Endothelial cell of umbilical vein (primary cell): ENCODE measurements at regions not wholly inside any gene's neighbourhood (a gene's known extent, or its start where the extent isn't known, plus 50 kb on each side); places are given as distances from the start of the nearest gene placed in this dataset.
"Not testable (repeated sequence)": the region's sequence is repeated elsewhere in the genome, so short reads cannot be mapped to it uniquely, and the experiment has no call there.

Experiments used
- EZH2 ChIP-seq: IDR thresholded peaks from 2 replicates; pipeline ENCODE4 v1.6.1; 2012; ENCODE audit warnings: borderline replicate concordance, low read depth, mild to moderate bottlenecking, moderate library complexity, low read length, inconsistent platforms; ENCODE audit not compliant: severe bottlenecking
- FOS ChIP-seq: IDR thresholded peaks from 2 replicates; pipeline ENCODE4 v1.6.1; 2011; ENCODE audit warnings: mild to moderate bottlenecking, low read length, moderate library complexity, borderline replicate concordance; ENCODE audit not compliant: insufficient read depth
- POLR2A ChIP-seq: IDR thresholded peaks from 2 replicates; pipeline ENCODE4 v1.6.1; 2012; ENCODE audit warnings: low read depth, mild to moderate bottlenecking, control low read depth, low read length
- TF ChIP-seq, protein P1 (sequence below), 2 donors: IDR thresholded peaks; 1 replicate in 1 of 2; 2 replicates in 1 of 2; pipeline ENCODE4 v1.5.1; 2011; ENCODE audit warnings: low read length in 2 of 2, mild to moderate bottlenecking in 2 of 2, moderate library complexity in 2 of 2, control low read depth in 1 of 2, inconsistent platforms in 1 of 2, low read depth in 1 of 2; ENCODE audit not compliant: insufficient read depth in 1 of 2; ENCODE audit errors: extremely low read depth in 1 of 2

DNA sequence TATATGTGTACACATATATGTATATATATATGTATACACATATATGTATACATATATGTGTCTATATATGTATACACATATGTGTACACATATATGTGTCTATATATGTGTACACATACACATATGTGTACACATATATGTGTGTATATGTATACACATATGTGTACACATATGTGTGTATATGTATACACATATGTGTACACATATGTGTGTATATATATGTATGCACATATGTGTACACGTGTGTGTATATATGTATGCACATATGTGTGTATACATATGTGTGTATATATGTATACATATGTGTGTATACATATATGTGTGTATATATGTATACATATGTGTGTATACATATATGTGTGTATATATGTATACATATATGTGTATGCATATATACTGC is 76.7 kb upstream of the RBPJ start:
- TF ChIP-seq, protein P1, sequence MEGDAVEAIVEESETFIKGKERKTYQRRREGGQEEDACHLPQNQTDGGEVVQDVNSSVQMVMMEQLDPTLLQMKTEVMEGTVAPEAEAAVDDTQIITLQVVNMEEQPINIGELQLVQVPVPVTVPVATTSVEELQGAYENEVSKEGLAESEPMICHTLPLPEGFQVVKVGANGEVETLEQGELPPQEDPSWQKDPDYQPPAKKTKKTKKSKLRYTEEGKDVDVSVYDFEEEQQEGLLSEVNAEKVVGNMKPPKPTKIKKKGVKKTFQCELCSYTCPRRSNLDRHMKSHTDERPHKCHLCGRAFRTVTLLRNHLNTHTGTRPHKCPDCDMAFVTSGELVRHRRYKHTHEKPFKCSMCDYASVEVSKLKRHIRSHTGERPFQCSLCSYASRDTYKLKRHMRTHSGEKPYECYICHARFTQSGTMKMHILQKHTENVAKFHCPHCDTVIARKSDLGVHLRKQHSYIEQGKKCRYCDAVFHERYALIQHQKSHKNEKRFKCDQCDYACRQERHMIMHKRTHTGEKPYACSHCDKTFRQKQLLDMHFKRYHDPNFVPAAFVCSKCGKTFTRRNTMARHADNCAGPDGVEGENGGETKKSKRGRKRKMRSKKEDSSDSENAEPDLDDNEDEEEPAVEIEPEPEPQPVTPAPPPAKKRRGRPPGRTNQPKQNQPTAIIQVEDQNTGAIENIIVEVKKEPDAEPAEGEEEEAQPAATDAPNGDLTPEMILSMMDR (IDR thresholded peaks at IDR 0.05; ENCODE audit: extremely low read depth in 1 of 2, insufficient read depth in 1 of 2, low read depth in 1 of 2, low read length in 2 of 2) = not testable (repeated sequence)
- TF ChIP-seq FOS, POLR2A, EZH2: not testable (repeated sequence)
